PC-9 (cell line): ENCODE measurements at regions not wholly inside any gene's neighbourhood (a gene's known extent, or its start where the extent isn't known, plus 50 kb on each side); places are given as distances from the start of the nearest gene placed in this dataset.

Experiments
- BruUV-seq: library from RNA; stranded (reverse); fragments of 400-500 nt; replicated peaks from 2 replicates; lab custom pipeline; 2021; lab: Mats Ljungman, UMichigan
- CTCF ChIA-PET: fragments of 300-600 bp; sonication (Branson Sonifier 250); formaldehyde crosslinking; loops from one replicate; lab custom pipeline; 2022; ENCODE audit warnings: antibody characterized with exemption; lab: Charles Lee
- POLR2A ChIA-PET: fragments of 300-600 bp; sonication (Branson Sonifier 250); formaldehyde crosslinking; loops from one replicate; lab custom pipeline; 2022; ENCODE audit warnings: antibody characterized with exemption; ENCODE audit not compliant: unreplicated experiment; lab: Charles Lee
- DNase-seq, 2 experiments: peaks; one replicate each; pipeline versions ENCODE4 v3.0.0 to v3.0.0-alpha.2; 2015 to 2022; ENCODE audit warnings: mixed read lengths in 1 of 2
- H2AFZ ChIP-seq: fragments of 200-600 bp; sonication (generic); 2 replicates; pipeline ENCODE4 v1.8.1; 2017; ENCODE audit warnings: antibody characterized with exemption
- H3F3A ChIP-seq: fragments of 200-600 bp; sonication (generic); 2 replicates; pipeline ENCODE4 v1.8.1; 2017; ENCODE audit warnings: antibody characterized with exemption, mild to moderate bottlenecking, low read depth; ENCODE audit not compliant: insufficient read depth
- H3K27ac ChIP-seq: fragments of 200-600 bp; sonication (generic); 2 replicates; pipeline ENCODE4 v1.6.1; 2016; ENCODE audit warnings: mixed run types
- H3K27me3 ChIP-seq: fragments of 200-600 bp; sonication (generic); 2 replicates; pipeline ENCODE4 v1.6.1; 2016; ENCODE audit warnings: low read depth, mixed run types; ENCODE audit not compliant: insufficient read depth
- H3K36me3 ChIP-seq: fragments of 200-600 bp; sonication (generic); 2 replicates; pipeline ENCODE4 v1.6.1; 2016; ENCODE audit warnings: low read depth, mixed run types
- H3K4me1 ChIP-seq: fragments of 200-600 bp; sonication (generic); replicated peaks from 2 replicates; pipeline ENCODE4 v1.6.1; 2016; ENCODE audit warnings: mixed run types; ENCODE audit not compliant: insufficient read depth
- H3K4me2 ChIP-seq: fragments of 200-600 bp; sonication (generic); 2 replicates; pipeline ENCODE4 v1.6.1; 2017; ENCODE audit warnings: mixed run types
- H3K4me3 ChIP-seq: fragments of 200-600 bp; sonication (generic); 2 replicates; pipeline ENCODE4 v1.6.1; 2016; ENCODE audit warnings: mixed run types
- H3K79me2 ChIP-seq: fragments of 200-600 bp; sonication (generic); 2 replicates; pipeline ENCODE4 v1.6.1; 2017; ENCODE audit warnings: low read depth, mixed run types
- H3K9me2 ChIP-seq: fragments of 200-600 bp; sonication (generic); 2 replicates; pipeline ENCODE4 v1.8.1; 2017; ENCODE audit warnings: mild to moderate bottlenecking; ENCODE audit not compliant: insufficient read depth
- H3K9me3 ChIP-seq: fragments of 200-600 bp; sonication (generic); 2 replicates; pipeline ENCODE4 v1.8.1; 2016; ENCODE audit warnings: low read depth; ENCODE audit not compliant: insufficient read depth
- H4K20me1 ChIP-seq: fragments of 200-600 bp; sonication (generic); 2 replicates; pipeline ENCODE4 v1.8.1; 2017; ENCODE audit not compliant: insufficient read depth
- CTCF ChIP-seq: fragments of 200-600 bp; sonication (generic); conservative IDR thresholded peaks from 2 replicates; pipeline ENCODE4 v1.6.1; 2017; ENCODE audit warnings: mixed run types, antibody characterized with exemption, mild to moderate bottlenecking, moderate library complexity
- EZH2 ChIP-seq: fragments of 200-600 bp; sonication (generic); IDR thresholded peaks from 2 replicates; pipeline ENCODE4 v1.8.0; 2017; ENCODE audit warnings: antibody characterized with exemption, low read depth
- intact Hi-C: fragments of 100-400 bp; cut with micrococcal nuclease; formaldehyde crosslinking; loops from one replicate; pipeline ENCODE4 v1.10.0; 2022; ENCODE audit not compliant: unreplicated experiment

GRCh38 chr17:74149597-74150427, 53.7 kb upstream of the RPL38 start:
- Histone ChIP-seq H3K4me2 (no peak overlapping the region), H3K9me2 (no peaks in the 10 kb centered on the region; the same call in 1 of the 2 replicates), H3K4me1 (no peaks in the 10 kb centered on the region), H3K27ac (no peak overlapping the region), H3K4me3 (no peak overlapping the region), H3K36me3 (no peaks in the 10 kb centered on the region), H4K20me1 (no peaks in the 10 kb centered on the region), H3K9me3 (no peaks in the 10 kb centered on the region), H3F3A (no peaks in the 10 kb centered on the region), H3K79me2 (no peaks in the 10 kb centered on the region), H3K27me3 (peaks cover 86% of the 10 kb centered on the region), H2AFZ (no peak overlapping the region)
- TF ChIP-seq CTCF (no peak), EZH2 (no peak)
- ChIA-PET POLR2A (no interaction called here), CTCF (interaction anchor here (0.6 kb wide), 1 partner anchor 10 kb away, joined by 7 read pairs; no protein-coding TSS in a partner anchor)
- no TSS peak for BruUV-seq
- intact Hi-C loops: no loop called here
- no peak for DNase-seq

GRCh38 chr17:74150428-74151025, 53.0 kb upstream of the RPL38 start:
- peaks cover 86% of the 10 kb centered on the region for H3K27me3 ChIP-seq
- no peaks in the 10 kb centered on the region for H3K9me3 ChIP-seq
- peak; percentile 48 to 62 for DNase-seq
- TF ChIP-seq EZH2: no peak
- TF ChIP-seq CTCF: no peak
- no peak overlapping the region for H3K4me2 ChIP-seq
- no peak overlapping the region for H2AFZ ChIP-seq
- H3K79me2 ChIP-seq: no peaks in the 10 kb centered on the region
- no peak overlapping the region for H3K4me3 ChIP-seq
- no peaks in the 10 kb centered on the region for H3K4me1 ChIP-seq
- intact Hi-C loops: no loop called here
- BruUV-seq: no TSS peak
- no peaks in the 10 kb centered on the region; the same call in 1 of the 2 replicates for H3K9me2 ChIP-seq
- H3K36me3 ChIP-seq: no peaks in the 10 kb centered on the region
- POLR2A ChIA-PET: no interaction called here
- CTCF ChIA-PET: interaction anchor here (0.6 kb wide), 1 partner anchor 11 kb away, joined by 7 read pairs; no protein-coding TSS in a partner anchor
- no peak overlapping the region for H3K27ac ChIP-seq
- no peaks in the 10 kb centered on the region for H4K20me1 ChIP-seq
- no peaks in the 10 kb centered on the region for H3F3A ChIP-seq

- Histone ChIP-seq H3K9me2 (no peaks in the 10 kb centered on the region; the same call in 1 of the 2 replicates), H3K4me3 (no peak overlapping the region), H2AFZ (no peak overlapping the region), H3K4me1 (no peaks in the 10 kb centered on the region), H3K27me3 (peaks cover 87% of the 10 kb centered on the region), H3K4me2 (no peak overlapping the region), H3K79me2 (no peaks in the 10 kb centered on the region), H4K20me1 (no peaks in the 10 kb centered on the region), H3K9me3 (no peaks in the 10 kb centered on the region), H3K36me3 (no peaks in the 10 kb centered on the region), H3K27ac (no peak overlapping the region), H3F3A (no peaks in the 10 kb centered on the region)
- no TSS peak for BruUV-seq
- POLR2A ChIA-PET: no interaction called here
- CTCF ChIA-PET: no interaction called here
- intact Hi-C loops: no loop called here
- TF ChIP-seq CTCF (no peak), EZH2 (no peak)
- no peak for DNase-seq
Observed at GRCh38 chr17:74151551-74152315, 51.7 kb upstream of the RPL38 start.
